Renal pelvis (tissue), 1 donor: ENCODE measurements at regions not wholly inside any gene's neighbourhood (a gene's known extent, or its start where the extent isn't known, plus 50 kb on each side); places are given as distances from the start of the nearest gene placed in this dataset.
"Not testable (repeated sequence)": the region's sequence is repeated elsewhere in the genome, so short reads cannot be mapped to it uniquely, and the experiment has no call there.

ENCODE experiments used
- DNase-seq: peaks from one replicate; pipeline ENCODE4 v3.0.0-alpha.2; 2013

- no peak for DNase-seq
Observed at GRCh38 chr5:18732556-18733479, 1098.6 kb downstream of the TAF11L14 start.

GRCh38 chr5:18736051-18736398 lies 1101.8 kb downstream of the TAF11L14 start:
- DNase-seq, result no peak

- not testable (repeated sequence) for DNase-seq
Observed at GRCh38 chr5:18736736-18737135, 1102.5 kb downstream of the TAF11L14 start.

- DNase-seq, result no peak
Observed at GRCh38 chr5:18740301-18740700, 1106.0 kb downstream of the TAF11L14 start.

GRCh38 chr5:18742830-18743229 lies 1108.6 kb downstream of the TAF11L14 start:
- DNase-seq, result no peak

GRCh38 chr5:18744441-18744840 lies 1110.2 kb downstream of the TAF11L14 start:
- DNase-seq, result no peak

GRCh38 chr5:18745042-18745987 lies 1111.1 kb downstream of the TAF11L14 start:
- DNase-seq, result no peak

- DNase-seq, result no peak
Observed at GRCh38 chr5:18745988-18746615, 1111.8 kb downstream of the TAF11L14 start.

GRCh38 chr5:18749763-18750162 lies 1115.5 kb downstream of the TAF11L14 start:
- DNase-seq, result no peak

- DNase-seq, result no peak
Observed at GRCh38 chr5:18752317-18752716, 1118.1 kb downstream of the TAF11L14 start.

GRCh38 chr5:18754201-18754600 lies 1119.9 kb downstream of the TAF11L14 start:
- DNase-seq, result no peak

- DNase-seq, result no peak
Observed at GRCh38 chr5:18761801-18762200, 1127.5 kb downstream of the TAF11L14 start.

- DNase-seq, result no peak
Observed at GRCh38 chr5:18764161-18764560, 1129.9 kb downstream of the TAF11L14 start.

- DNase-seq, result no peak
Observed at GRCh38 chr5:18765304-18765703, 1131.0 kb downstream of the TAF11L14 start.

- no peak for DNase-seq
Observed at GRCh38 chr5:18771097-18771610, 1136.9 kb downstream of the TAF11L14 start.

GRCh38 chr5:18772475-18772874 lies 1138.2 kb downstream of the TAF11L14 start:
- peak; percentile 4 for DNase-seq

- no peak for DNase-seq
Observed at GRCh38 chr5:18778225-18778624, 1144.0 kb downstream of the TAF11L14 start.

- DNase-seq, result no peak
Observed at GRCh38 chr5:18789218-18789998, 1155.1 kb downstream of the TAF11L14 start.

GRCh38 chr5:18792145-18792544 lies 1157.9 kb downstream of the TAF11L14 start:
- DNase-seq, result no peak

- DNase-seq, result no peak
Observed at GRCh38 chr5:18797222-18797621, 1163.0 kb downstream of the TAF11L14 start.

GRCh38 chr5:18798058-18798457 lies 1163.8 kb downstream of the TAF11L14 start:
- DNase-seq, result no peak
